ENCODE measurements at regions not wholly inside any gene's neighbourhood (a gene's known extent, or its start where the extent isn't known, plus 50 kb on each side); places are given as distances from the start of the nearest gene placed in this dataset.

- WGBS: 41% methylated on average over 4 of the region's 4 CpGs
These were observed 108.0 kb upstream of the GRIA3 start for GRCh38 chrX:123075947-123076561.

GRCh38 chrX:123077631-123078030 is 106.4 kb upstream of the GRIA3 start:
- Histone ChIP-seq H3K36me3 (ENCODE audit: insufficient read depth) (no peaks in the 10 kb centered on the region), H3K4me1 (ENCODE audit: insufficient read depth) (no peaks in the 10 kb centered on the region), H3K4me3 (ENCODE audit: low read depth, low read length) (no peak overlapping the region), H3K27ac (ENCODE audit: low read depth) (no peak overlapping the region)
- DNase-seq (ENCODE audit: extremely low spot score): no peak

More at GRCh38 chrX:123075947-123076561, 108.0 kb upstream of the GRIA3 start:
- H3K4me1 ChIP-seq (ENCODE audit: insufficient read depth): no peaks in the 10 kb centered on the region
- no peaks in the 10 kb centered on the region for H3K36me3 ChIP-seq (ENCODE audit: insufficient read depth)
- no peak overlapping the region for H3K27ac ChIP-seq (ENCODE audit: low read depth)
- no peak for DNase-seq (ENCODE audit: extremely low spot score)
- H3K4me3 ChIP-seq (ENCODE audit: low read depth, low read length): no peak overlapping the region

- no peak for DNase-seq (ENCODE audit: extremely low spot score)
- WGBS: 75% methylated on average over 4 of the region's 4 CpGs
These were observed 104.0 kb upstream of the GRIA3 start for GRCh38 chrX:123080065-123080464.

GRCh38 chrX:123081776-123082175 is 102.3 kb upstream of the GRIA3 start:
- no peak for DNase-seq (ENCODE audit: extremely low spot score)

More at GRCh38 chrX:123080065-123080464, 104.0 kb upstream of the GRIA3 start:
- Histone ChIP-seq H3K4me1 (ENCODE audit: insufficient read depth) (no peaks in the 10 kb centered on the region), H3K27ac (ENCODE audit: low read depth) (no peak overlapping the region), H3K36me3 (ENCODE audit: insufficient read depth) (no peaks in the 10 kb centered on the region), H3K4me3 (ENCODE audit: low read depth, low read length) (no peak overlapping the region)

GRCh38 chrX:123083924-123084323 is 100.2 kb upstream of the GRIA3 start:
- Histone ChIP-seq H3K4me1 (ENCODE audit: insufficient read depth) (no peaks in the 10 kb centered on the region), H3K36me3 (ENCODE audit: insufficient read depth) (no peaks in the 10 kb centered on the region), H3K4me3 (ENCODE audit: low read depth, low read length) (no peak overlapping the region), H3K27ac (ENCODE audit: low read depth) (no peak overlapping the region)
- WGBS: 66% methylated on average over 2 of the region's 2 CpGs
- no peak for DNase-seq (ENCODE audit: extremely low spot score)

More at GRCh38 chrX:123081776-123082175, 102.3 kb upstream of the GRIA3 start:
- no peak overlapping the region for H3K27ac ChIP-seq (ENCODE audit: low read depth)
- no peaks in the 10 kb centered on the region for H3K36me3 ChIP-seq (ENCODE audit: insufficient read depth)
- no peaks in the 10 kb centered on the region for H3K4me1 ChIP-seq (ENCODE audit: insufficient read depth)
- no peak overlapping the region for H3K4me3 ChIP-seq (ENCODE audit: low read depth, low read length)

GRCh38 chrX:123084797-123085196 is 99.3 kb upstream of the GRIA3 start:
- no peak overlapping the region for H3K27ac ChIP-seq (ENCODE audit: low read depth)
- H3K36me3 ChIP-seq (ENCODE audit: insufficient read depth): no peaks in the 10 kb centered on the region
- H3K4me3 ChIP-seq (ENCODE audit: low read depth, low read length): no peak overlapping the region
- WGBS: 93% methylated on average over 2 of the region's 2 CpGs
- no peak for DNase-seq (ENCODE audit: extremely low spot score)
- no peaks in the 10 kb centered on the region for H3K4me1 ChIP-seq (ENCODE audit: insufficient read depth)

GRCh38 chrX:123085311-123085940 is 98.7 kb upstream of the GRIA3 start:
- H3K36me3 ChIP-seq (ENCODE audit: insufficient read depth): no peaks in the 10 kb centered on the region
- no peaks in the 10 kb centered on the region for H3K4me1 ChIP-seq (ENCODE audit: insufficient read depth)
- no peak overlapping the region for H3K27ac ChIP-seq (ENCODE audit: low read depth)
- DNase-seq (ENCODE audit: extremely low spot score): no peak
- no peak overlapping the region for H3K4me3 ChIP-seq (ENCODE audit: low read depth, low read length)
- 92% methylated on average over 5 of the region's 5 CpGs for WGBS

GRCh38 chrX:123086768-123087167 is 97.3 kb upstream of the GRIA3 start:
- H3K4me1 ChIP-seq (ENCODE audit: insufficient read depth): no peaks in the 10 kb centered on the region
- 75% methylated on average over 2 of the region's 2 CpGs for WGBS
- H3K36me3 ChIP-seq (ENCODE audit: insufficient read depth): no peaks in the 10 kb centered on the region
- DNase-seq (ENCODE audit: extremely low spot score): no peak
- no peak overlapping the region for H3K27ac ChIP-seq (ENCODE audit: low read depth)
- H3K4me3 ChIP-seq (ENCODE audit: low read depth, low read length): no peak overlapping the region

- H3K4me3 ChIP-seq (ENCODE audit: low read depth, low read length): no peak overlapping the region
- no peaks in the 10 kb centered on the region for H3K4me1 ChIP-seq (ENCODE audit: insufficient read depth)
- H3K27ac ChIP-seq (ENCODE audit: low read depth): no peak overlapping the region
- DNase-seq (ENCODE audit: extremely low spot score): no peak
- no peaks in the 10 kb centered on the region for H3K36me3 ChIP-seq (ENCODE audit: insufficient read depth)
These were observed 96.8 kb upstream of the GRIA3 start for GRCh38 chrX:123087326-123087725.

- no peaks in the 10 kb centered on the region for H3K36me3 ChIP-seq (ENCODE audit: insufficient read depth)
- WGBS: 87% methylated on average over 2 of the region's 2 CpGs
These were observed 95.7 kb upstream of the GRIA3 start for GRCh38 chrX:123088331-123088730.

GRCh38 chrX:123088930-123089329 is 95.1 kb upstream of the GRIA3 start:
- Histone ChIP-seq H3K27ac (ENCODE audit: low read depth) (no peak overlapping the region), H3K4me3 (ENCODE audit: low read depth, low read length) (no peak overlapping the region), H3K36me3 (ENCODE audit: insufficient read depth) (no peaks in the 10 kb centered on the region), H3K4me1 (ENCODE audit: insufficient read depth) (no peaks in the 10 kb centered on the region)
- no peak for DNase-seq (ENCODE audit: extremely low spot score)
- WGBS: 78% methylated on average over 3 of the region's 3 CpGs

More at GRCh38 chrX:123088331-123088730, 95.7 kb upstream of the GRIA3 start:
- no peak overlapping the region for H3K27ac ChIP-seq (ENCODE audit: low read depth)
- H3K4me3 ChIP-seq (ENCODE audit: low read depth, low read length): no peak overlapping the region
- no peak for DNase-seq (ENCODE audit: extremely low spot score)
- H3K4me1 ChIP-seq (ENCODE audit: insufficient read depth): no peaks in the 10 kb centered on the region

- Histone ChIP-seq H3K36me3 (ENCODE audit: insufficient read depth) (no peaks in the 10 kb centered on the region), H3K4me3 (ENCODE audit: low read depth, low read length) (no peak overlapping the region), H3K27ac (ENCODE audit: low read depth) (no peak overlapping the region), H3K4me1 (ENCODE audit: insufficient read depth) (no peaks in the 10 kb centered on the region)
- no peak for DNase-seq (ENCODE audit: extremely low spot score)
- WGBS: 66% methylated on average over 2 of the region's 2 CpGs
These were observed 90.3 kb upstream of the GRIA3 start for GRCh38 chrX:123093792-123094191.

- WGBS: 89% methylated on average over 4 of the region's 4 CpGs
- H3K4me1 ChIP-seq (ENCODE audit: insufficient read depth): no peaks in the 10 kb centered on the region
- no peaks in the 10 kb centered on the region for H3K36me3 ChIP-seq (ENCODE audit: insufficient read depth)
- H3K27ac ChIP-seq (ENCODE audit: low read depth): no peak overlapping the region
- no peak for DNase-seq (ENCODE audit: extremely low spot score)
- no peak overlapping the region for H3K4me3 ChIP-seq (ENCODE audit: low read depth, low read length)
These were observed 75.3 kb upstream of the GRIA3 start for GRCh38 chrX:123108513-123109427.

- WGBS: 83% methylated on average over 6 of the region's 6 CpGs
- DNase-seq (ENCODE audit: extremely low spot score): no peak
These were observed 62.8 kb upstream of the GRIA3 start for GRCh38 chrX:123121241-123121640.

More at GRCh38 chrX:123121241-123121640, 62.8 kb upstream of the GRIA3 start:
- Histone ChIP-seq H3K36me3 (ENCODE audit: insufficient read depth) (no peaks in the 10 kb centered on the region), H3K27ac (ENCODE audit: low read depth) (no peak overlapping the region), H3K4me1 (ENCODE audit: insufficient read depth) (no peaks in the 10 kb centered on the region), H3K4me3 (ENCODE audit: low read depth, low read length) (no peak overlapping the region)
